HG02642 (cell line): ENCODE measurements at regions not wholly inside any gene's neighbourhood (a gene's known extent, or its start where the extent isn't known, plus 50 kb on each side); places are given as distances from the start of the nearest gene placed in this dataset.
"Not testable (repeated sequence)": the region's sequence is repeated elsewhere in the genome, so short reads cannot be mapped to it uniquely, and the experiment has no call there.

ENCODE experiments used
- ATAC-seq: cut with Tn5 transposase; IDR thresholded peaks from one replicate; pipeline ENCODE4 v1.9.1; 2021; ENCODE audit warnings: mild to moderate bottlenecking; ENCODE audit not compliant: unreplicated experiment, poor library complexity

- ATAC-seq, result no peak
These were observed 1100.9 kb downstream of the RPA4 start for GRCh38 chrX:97984641-97985040.

- ATAC-seq, result no peak
These were observed 1101.4 kb downstream of the RPA4 start for GRCh38 chrX:97985096-97985495.

GRCh38 chrX:97987979-97988378 is 1104.3 kb downstream of the RPA4 start:
- ATAC-seq, result no peak

- ATAC-seq, result no peak
These were observed 1112.1 kb downstream of the RPA4 start for GRCh38 chrX:97995834-97996233.

- ATAC-seq, result no peak
These were observed 1145.0 kb downstream of the RPA4 start for GRCh38 chrX:98028691-98029090.

- no peak for ATAC-seq
These were observed 1146.2 kb downstream of the RPA4 start for GRCh38 chrX:98029861-98030260.

- no peak for ATAC-seq
These were observed 1173.5 kb downstream of the RPA4 start for GRCh38 chrX:98057176-98057575.

- no peak for ATAC-seq
These were observed 1181.4 kb downstream of the RPA4 start for GRCh38 chrX:98065151-98065550.

GRCh38 chrX:98067611-98068010 is 1183.9 kb downstream of the RPA4 start:
- no peak for ATAC-seq

GRCh38 chrX:98068024-98068580 is 1184.4 kb downstream of the RPA4 start:
- no peak for ATAC-seq

GRCh38 chrX:98071331-98071730 is 1187.6 kb downstream of the RPA4 start:
- ATAC-seq, result no peak

GRCh38 chrX:98077440-98077839 is 1193.7 kb downstream of the RPA4 start:
- no peak for ATAC-seq

- ATAC-seq, result no peak
These were observed 1228.0 kb downstream of the RPA4 start for GRCh38 chrX:98111684-98112083.

- no peak for ATAC-seq
These were observed 1230.3 kb downstream of the RPA4 start for GRCh38 chrX:98114021-98114420.

GRCh38 chrX:98141466-98141865 is 1257.8 kb downstream of the RPA4 start:
- no peak for ATAC-seq

GRCh38 chrX:98191003-98191402 is 1307.3 kb downstream of the RPA4 start:
- ATAC-seq, result no peak

GRCh38 chrX:98194036-98194435 is 1310.3 kb downstream of the RPA4 start:
- ATAC-seq, result no peak

- no peak for ATAC-seq
These were observed 1320.1 kb downstream of the RPA4 start for GRCh38 chrX:98203800-98204199.

GRCh38 chrX:98207947-98208346 is 1324.2 kb downstream of the RPA4 start:
- no peak for ATAC-seq

GRCh38 chrX:98231003-98231402 is 1347.3 kb downstream of the RPA4 start:
- ATAC-seq, result no peak

GRCh38 chrX:98240061-98240460 is 1356.4 kb downstream of the RPA4 start:
- not testable (repeated sequence) for ATAC-seq

- ATAC-seq, result no peak
These were observed 1379.4 kb downstream of the RPA4 start for GRCh38 chrX:98263135-98263534.

GRCh38 chrX:98289726-98290125 is 1406.0 kb downstream of the RPA4 start:
- ATAC-seq, result no peak
